NB4 (cell line): ENCODE measurements at regions not wholly inside any gene's neighbourhood (a gene's known extent, or its start where the extent isn't known, plus 50 kb on each side); places are given as distances from the start of the nearest gene placed in this dataset.

Experiments
- DNase-seq: peaks from one replicate; pipeline ENCODE4 v3.0.0; 2010; ENCODE audit warnings: low read depth
- H3K4me3 ChIP-seq: one replicate; pipeline ENCODE4 v1.5.1; 2011; ENCODE audit warnings: mild to moderate bottlenecking, low read depth, low read length, moderate library complexity
- MYC ChIP-seq: IDR thresholded peaks from 2 replicates; pipeline ENCODE4 v1.6.1; 2011; ENCODE audit warnings: low read depth, low read length
- POLR2A ChIP-seq: IDR thresholded peaks from 2 replicates; pipeline ENCODE4 v1.6.1; 2011; ENCODE audit warnings: mild to moderate bottlenecking; ENCODE audit not compliant: insufficient read length; ENCODE audit errors: extremely low read depth
- TF ChIP-seq, protein P1 (sequence below): IDR thresholded peaks from 2 replicates; pipeline ENCODE4 v1.6.1; 2011; ENCODE audit warnings: low read depth, low read length
- TF ChIP-seq, protein P2 (sequence below): IDR thresholded peaks from one replicate; pipeline ENCODE4 v1.5.1; 2012; ENCODE audit warnings: low read depth, low read length

DNA sequence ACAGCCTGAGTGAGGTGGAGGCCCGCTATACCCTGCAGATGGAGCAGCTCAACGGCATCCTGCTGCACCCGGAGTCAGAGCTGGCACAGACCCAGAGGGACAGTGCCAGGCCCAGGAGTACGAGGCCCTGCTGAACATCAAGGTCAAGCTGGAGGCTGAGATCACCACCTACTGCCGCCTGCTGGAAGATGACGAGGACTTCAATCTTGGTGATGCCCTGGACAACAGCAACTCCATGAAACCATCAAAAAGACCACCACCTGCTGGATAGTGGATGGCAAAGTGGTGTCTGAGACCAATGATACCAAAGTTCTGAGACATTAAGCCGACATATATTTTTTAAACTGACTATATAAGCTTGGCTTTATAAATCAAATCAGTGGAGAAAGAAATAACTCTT lies 73.3 kb upstream of the HHIP start:
- TF ChIP-seq, protein P1, sequence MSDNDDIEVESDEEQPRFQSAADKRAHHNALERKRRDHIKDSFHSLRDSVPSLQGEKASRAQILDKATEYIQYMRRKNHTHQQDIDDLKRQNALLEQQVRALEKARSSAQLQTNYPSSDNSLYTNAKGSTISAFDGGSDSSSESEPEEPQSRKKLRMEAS, result no peak
- TF ChIP-seq, protein P2, sequence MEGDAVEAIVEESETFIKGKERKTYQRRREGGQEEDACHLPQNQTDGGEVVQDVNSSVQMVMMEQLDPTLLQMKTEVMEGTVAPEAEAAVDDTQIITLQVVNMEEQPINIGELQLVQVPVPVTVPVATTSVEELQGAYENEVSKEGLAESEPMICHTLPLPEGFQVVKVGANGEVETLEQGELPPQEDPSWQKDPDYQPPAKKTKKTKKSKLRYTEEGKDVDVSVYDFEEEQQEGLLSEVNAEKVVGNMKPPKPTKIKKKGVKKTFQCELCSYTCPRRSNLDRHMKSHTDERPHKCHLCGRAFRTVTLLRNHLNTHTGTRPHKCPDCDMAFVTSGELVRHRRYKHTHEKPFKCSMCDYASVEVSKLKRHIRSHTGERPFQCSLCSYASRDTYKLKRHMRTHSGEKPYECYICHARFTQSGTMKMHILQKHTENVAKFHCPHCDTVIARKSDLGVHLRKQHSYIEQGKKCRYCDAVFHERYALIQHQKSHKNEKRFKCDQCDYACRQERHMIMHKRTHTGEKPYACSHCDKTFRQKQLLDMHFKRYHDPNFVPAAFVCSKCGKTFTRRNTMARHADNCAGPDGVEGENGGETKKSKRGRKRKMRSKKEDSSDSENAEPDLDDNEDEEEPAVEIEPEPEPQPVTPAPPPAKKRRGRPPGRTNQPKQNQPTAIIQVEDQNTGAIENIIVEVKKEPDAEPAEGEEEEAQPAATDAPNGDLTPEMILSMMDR, result no peak
- TF ChIP-seq POLR2A (no peak), MYC (no peak)
- DNase-seq, result peak; percentile 7

DNA sequence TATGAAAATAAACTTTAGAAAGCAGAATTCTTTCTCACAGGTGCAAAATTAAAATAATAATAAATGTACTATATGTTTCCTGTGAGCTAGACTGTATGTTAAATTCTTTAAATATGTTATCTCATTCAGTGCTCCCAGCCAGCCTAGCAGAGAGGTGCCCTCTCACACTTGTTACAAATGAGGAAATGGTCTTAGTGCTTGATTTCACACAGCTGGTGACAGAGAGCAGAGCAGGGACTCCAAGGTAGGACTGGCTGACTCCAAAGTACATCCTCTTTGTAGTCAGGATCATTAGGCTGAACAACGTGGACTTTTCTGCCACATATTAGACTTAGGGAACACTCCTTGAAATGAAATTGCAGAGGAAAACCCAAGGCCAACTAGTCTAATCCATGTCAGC lies 72.0 kb upstream of the HHIP start:
- TF ChIP-seq POLR2A (no peak), MYC (no peak)
- TF ChIP-seq, protein P1, result no peak
- TF ChIP-seq, protein P2, result no peak
- no peak for DNase-seq
- H3K4me3 ChIP-seq, result no peak overlapping the region

More for the DNA sequence above, 73.3 kb upstream of the HHIP start:
- H3K4me3 ChIP-seq, result no peak overlapping the region

DNA sequence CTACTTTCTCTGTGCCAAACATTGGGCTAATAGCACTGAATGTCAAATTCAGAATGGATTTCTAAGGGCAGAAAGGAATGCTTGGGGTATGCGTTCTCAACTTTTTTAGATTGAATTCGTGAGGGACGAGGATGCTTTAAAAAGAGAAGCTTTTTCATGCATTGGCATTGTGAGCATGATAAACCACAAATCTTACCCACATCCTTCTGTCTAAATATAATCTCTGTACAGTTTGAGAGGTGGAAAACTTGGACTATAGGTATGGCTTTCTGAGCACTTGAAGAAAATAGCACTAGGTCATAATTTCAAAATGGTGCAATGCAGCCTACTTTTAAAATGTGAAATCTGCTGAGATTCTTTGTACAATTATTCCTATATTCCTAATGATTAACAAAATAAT lies 71.4 kb upstream of the HHIP start:
- H3K4me3 ChIP-seq, result no peak overlapping the region
- TF ChIP-seq, protein P1, result no peak
- no peak for TF ChIP-seq MYC
- TF ChIP-seq, protein P2, result no peak
- no peak for TF ChIP-seq POLR2A
- DNase-seq, result no peak

- H3K4me3 ChIP-seq, result no peak overlapping the region
- DNase-seq, result peak; percentile 8
- TF ChIP-seq, protein P2, result no peak
- TF ChIP-seq MYC (no peak), POLR2A (no peak)
- TF ChIP-seq, protein P1, result no peak
These were observed 70.8 kb upstream of the HHIP start for GRCh38 chr4:144575181-144575580.

- H3K4me3 ChIP-seq, result no peak overlapping the region
- no peak for DNase-seq
- TF ChIP-seq, protein P2, result no peak
- TF ChIP-seq, protein P1, result no peak
These were observed 67.3 kb upstream of the HHIP start for GRCh38 chr4:144578681-144579080.

GRCh38 chr4:144579411-144580030 lies 66.4 kb upstream of the HHIP start:
- TF ChIP-seq POLR2A (no peak), MYC (no peak)
- TF ChIP-seq, protein P2, result no peak
- TF ChIP-seq, protein P1, result no peak
- no peak overlapping the region for H3K4me3 ChIP-seq
- DNase-seq, result no peak
